Fibroblast of villous mesenchyme (primary cell): ENCODE measurements at regions not wholly inside any gene's neighbourhood (a gene's known extent, or its start where the extent isn't known, plus 50 kb on each side); places are given as distances from the start of the nearest gene placed in this dataset.

ENCODE experiments used
- DNase-seq: peaks from one replicate; pipeline ENCODE4 v3.0.0-alpha.2; 2010; ENCODE audit warnings: low read depth
- H3K4me3 ChIP-seq: 2 replicates; pipeline ENCODE4 v1.5.1; 2011; ENCODE audit warnings: low read depth, mild to moderate bottlenecking, low read length
- TF ChIP-seq, protein P1 (sequence below): IDR thresholded peaks from 2 replicates; pipeline ENCODE4 v1.5.1; 2012; ENCODE audit warnings: low read depth, mild to moderate bottlenecking, low read length; ENCODE audit not compliant: insufficient read depth

DNA sequence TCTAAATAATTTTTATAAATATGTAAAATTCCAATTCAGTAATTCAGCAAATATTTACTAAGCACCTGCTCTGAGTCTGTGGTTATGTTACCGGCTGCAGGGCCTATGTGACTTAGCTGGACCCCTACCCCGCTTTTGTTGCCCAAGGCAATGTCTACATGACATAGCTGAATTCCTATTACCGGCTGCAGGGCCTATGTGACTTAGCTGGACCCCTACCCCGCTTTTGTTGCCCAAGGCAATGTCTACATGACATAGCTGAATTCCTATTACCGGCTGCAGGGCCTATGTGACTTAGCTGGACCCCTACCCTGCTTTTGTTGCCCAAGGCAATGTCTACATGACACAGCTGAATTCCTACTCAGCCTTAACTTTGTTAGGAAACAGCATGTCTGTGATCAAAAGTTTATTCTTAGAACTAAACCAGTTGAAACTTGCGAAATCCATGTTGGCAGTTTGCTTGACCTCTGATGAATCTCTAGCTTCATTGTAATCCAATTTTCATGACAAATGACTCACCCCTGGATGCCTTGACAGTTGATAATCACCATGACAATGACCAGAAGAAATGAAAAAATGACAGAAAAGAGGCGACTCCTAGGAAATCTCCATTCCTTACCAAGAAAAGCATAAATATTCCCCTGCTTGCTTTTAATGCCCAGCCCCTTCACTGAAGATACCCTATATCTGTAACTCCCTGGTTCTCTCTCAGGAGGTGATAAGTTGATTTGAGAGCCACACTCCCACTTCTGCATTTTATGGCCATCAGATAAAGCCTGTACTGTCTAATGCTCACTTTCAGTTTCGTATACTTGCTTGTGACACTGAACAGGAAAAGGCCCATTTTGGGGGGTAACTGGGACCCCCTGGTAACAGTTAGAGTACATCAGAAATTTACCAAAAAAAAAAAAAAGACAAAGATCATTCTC lies 148.4 kb upstream of the SYT10 start:
- H3K4me3 ChIP-seq: no peak overlapping the region
- peak; percentile 27 for DNase-seq
- TF ChIP-seq, protein P1, sequence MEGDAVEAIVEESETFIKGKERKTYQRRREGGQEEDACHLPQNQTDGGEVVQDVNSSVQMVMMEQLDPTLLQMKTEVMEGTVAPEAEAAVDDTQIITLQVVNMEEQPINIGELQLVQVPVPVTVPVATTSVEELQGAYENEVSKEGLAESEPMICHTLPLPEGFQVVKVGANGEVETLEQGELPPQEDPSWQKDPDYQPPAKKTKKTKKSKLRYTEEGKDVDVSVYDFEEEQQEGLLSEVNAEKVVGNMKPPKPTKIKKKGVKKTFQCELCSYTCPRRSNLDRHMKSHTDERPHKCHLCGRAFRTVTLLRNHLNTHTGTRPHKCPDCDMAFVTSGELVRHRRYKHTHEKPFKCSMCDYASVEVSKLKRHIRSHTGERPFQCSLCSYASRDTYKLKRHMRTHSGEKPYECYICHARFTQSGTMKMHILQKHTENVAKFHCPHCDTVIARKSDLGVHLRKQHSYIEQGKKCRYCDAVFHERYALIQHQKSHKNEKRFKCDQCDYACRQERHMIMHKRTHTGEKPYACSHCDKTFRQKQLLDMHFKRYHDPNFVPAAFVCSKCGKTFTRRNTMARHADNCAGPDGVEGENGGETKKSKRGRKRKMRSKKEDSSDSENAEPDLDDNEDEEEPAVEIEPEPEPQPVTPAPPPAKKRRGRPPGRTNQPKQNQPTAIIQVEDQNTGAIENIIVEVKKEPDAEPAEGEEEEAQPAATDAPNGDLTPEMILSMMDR: no peak

DNA sequence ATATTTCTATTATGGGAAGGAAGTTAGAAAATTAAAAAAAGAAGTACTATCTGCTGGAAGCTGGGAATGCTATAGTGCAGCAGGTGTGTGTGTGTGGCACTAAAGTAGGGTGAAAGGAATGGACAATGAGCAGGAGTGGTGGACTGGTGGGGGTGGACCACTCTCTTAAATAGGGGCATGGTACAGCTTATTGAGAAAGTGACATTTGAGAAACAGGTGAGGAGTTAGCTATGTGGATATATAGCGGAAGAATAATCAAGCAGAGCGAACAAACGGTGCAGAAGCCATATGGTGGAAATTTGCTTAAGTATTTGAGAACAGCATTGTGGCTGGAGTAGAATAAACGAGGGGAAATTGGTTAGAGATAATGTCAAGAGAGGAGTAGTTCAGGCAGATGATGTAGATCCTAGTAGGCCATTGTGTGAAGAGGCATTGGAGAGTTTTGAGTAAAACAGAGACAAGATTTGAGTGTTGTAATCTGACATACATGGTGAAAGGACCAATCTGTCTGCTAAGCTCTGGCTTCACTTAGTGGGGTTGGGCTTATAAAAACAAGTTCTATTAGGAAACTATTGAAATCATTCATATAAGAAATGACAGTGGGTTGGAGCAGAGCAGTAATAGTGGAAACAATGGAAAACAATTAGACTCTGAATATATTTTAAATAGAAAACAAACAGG lies 149.2 kb upstream of the SYT10 start:
- H3K4me3 ChIP-seq: no peak overlapping the region
- TF ChIP-seq, protein P1: no peak
- DNase-seq: no peak

DNA sequence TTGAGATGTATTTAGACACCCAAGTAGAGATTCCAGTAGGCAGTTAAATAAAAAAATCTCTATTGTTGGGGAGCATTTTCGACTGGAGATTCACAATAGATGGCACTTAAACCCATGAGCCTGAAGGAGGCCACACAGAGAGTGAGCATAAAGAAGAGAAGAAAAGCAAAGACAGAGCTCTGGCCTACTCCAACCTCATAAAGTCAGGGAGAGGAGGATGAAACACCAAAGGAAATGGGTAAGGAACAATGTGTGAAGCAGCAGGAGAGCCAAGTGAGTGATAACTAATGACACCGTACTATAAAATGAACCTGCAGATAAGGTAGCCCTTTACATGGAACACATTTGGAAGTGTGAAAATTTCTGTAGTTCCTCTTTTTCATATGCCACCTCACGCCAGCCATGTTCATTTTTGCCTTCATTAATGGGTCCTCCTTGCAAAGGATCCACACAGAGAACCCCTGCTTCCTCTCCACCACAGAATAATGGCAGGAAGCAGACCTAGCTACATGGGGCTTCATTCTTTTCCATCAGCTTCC lies 150.0 kb upstream of the SYT10 start:
- no peak overlapping the region for H3K4me3 ChIP-seq
- DNase-seq: no peak
- TF ChIP-seq, protein P1: no peak

DNA sequence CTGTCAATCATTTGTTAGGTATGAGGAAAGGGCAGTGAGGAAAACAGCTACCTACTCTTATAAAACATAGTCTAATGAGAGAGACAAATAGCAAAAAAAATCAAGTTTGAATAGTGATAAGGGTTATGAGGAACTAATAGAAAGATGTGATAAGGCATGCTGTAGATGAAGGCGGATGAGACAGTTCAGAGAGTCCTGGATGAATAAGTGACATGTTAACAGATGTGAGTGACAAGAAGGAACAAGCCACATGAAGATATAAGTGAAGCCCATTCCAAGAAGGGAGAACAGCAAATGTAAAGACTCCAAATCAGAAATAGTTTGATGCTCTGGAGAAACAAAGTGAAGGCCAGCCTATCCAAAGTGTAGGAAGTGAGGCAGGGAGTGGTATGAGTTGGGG lies 154.1 kb upstream of the SYT10 start:
- TF ChIP-seq, protein P1: no peak
- H3K4me3 ChIP-seq: no peak overlapping the region
- no peak for DNase-seq

DNA sequence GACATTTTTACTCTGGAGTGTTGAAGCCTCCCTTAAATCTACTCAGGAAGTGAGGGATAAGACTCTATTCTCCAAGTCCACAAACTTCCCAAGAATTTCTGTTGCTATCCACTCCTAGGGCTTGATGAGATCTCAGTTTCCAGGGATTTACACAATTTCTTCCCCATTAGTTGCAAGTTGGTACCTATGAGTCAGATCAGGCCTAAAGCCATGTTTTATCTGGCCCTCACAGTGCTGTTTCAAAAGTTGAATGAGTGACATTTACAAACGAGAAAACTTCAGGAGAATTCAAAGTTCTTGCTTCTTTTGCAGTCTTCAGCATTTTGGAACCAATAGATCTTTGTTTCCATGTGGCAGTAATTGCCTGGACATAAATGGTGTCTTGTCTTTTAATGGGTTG lies 156.4 kb upstream of the SYT10 start:
- no peak for DNase-seq
- TF ChIP-seq, protein P1: no peak
- no peak overlapping the region for H3K4me3 ChIP-seq

DNA sequence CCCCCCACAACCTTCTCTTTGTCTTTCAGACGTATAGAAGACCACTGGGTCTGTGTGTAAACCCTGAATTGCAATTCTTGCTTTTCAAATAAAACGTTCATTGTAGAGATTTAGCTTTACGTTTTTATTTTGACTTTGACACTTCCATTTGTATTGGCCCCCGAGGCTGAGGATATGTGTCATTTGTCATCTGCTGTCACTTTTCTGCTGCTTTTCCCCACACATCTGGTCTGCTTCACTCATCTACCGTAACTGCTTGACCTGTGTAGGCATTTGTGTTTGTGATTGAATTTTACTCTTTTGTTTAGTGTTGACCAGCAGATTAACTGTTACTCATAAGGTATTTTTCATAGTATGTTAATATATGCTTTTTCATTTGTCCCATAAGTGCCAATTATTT lies 157.2 kb upstream of the SYT10 start:
- TF ChIP-seq, protein P1: no peak
- DNase-seq: no peak
- H3K4me3 ChIP-seq: no peak overlapping the region
